NCI-H1105 (cell line): ENCODE measurements at regions not wholly inside any gene's neighbourhood (a gene's known extent, or its start where the extent isn't known, plus 50 kb on each side); places are given as distances from the start of the nearest gene placed in this dataset.
"Not testable (repeated sequence)": the region's sequence is repeated elsewhere in the genome, so short reads cannot be mapped to it uniquely, and the experiment has no call there.

Experiments used
- DNase-seq: peaks from one replicate; lab custom pipeline; 2025; lab: John Stamatoyannopoulos, UW

DNA sequence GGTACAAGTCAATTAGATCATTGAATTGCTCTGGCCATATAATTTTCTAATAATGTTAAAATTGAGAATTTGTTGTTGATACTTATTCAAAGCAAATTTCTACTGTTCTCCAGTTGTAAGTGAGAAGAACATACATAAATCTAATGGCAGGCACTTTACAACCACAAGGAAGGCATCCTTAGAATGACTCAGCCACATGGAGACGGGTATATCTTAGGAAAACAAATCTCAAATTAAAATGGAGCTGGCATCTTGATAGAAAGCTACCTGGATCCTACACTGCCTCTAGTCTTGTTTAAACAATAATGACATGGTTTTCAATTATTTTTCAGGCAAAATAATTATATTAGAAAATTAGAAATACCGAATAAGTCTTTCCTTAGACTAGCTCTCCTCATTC lies 1183.7 kb upstream of the SORCS1 start:
- DNase-seq, result no peak

DNA sequence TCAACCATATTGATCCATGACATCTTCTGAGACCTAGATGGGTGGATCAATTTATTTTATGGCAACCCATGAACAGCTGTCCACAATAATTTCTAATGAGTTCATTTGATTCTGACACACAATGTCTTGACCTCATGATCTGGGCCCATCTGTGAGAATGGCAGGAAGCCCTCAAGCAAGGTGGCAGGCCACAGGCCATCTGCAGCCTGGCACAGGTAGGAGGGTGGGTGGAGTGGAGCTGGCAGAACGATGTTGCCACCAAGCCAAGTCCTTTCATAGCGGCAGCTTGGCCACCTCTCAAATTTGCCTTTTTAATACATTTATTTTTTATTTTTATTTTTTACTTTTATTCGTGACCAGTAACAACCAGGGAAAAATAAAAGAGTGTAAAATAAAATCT lies 1181.6 kb upstream of the SORCS1 start:
- DNase-seq, result no peak

DNA sequence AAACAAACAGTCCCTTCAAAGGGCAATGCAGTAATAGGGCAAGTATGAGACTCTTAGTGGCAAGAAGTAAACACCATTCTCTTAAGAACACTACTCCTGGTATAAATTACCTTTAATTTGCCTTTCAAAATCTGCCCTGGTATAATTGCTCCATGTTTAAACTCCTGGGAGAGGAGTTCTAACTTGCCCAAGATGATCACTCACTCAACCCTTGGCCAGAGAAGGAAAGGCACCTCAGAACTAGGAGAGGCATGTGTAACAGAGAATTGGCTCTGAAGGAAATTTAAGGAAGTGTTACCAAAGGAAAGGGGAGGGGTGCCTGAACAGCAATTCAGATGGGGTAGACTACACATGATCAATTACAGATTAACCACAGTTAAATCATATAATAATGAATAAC lies 1173.6 kb upstream of the SORCS1 start:
- no peak for DNase-seq

DNA sequence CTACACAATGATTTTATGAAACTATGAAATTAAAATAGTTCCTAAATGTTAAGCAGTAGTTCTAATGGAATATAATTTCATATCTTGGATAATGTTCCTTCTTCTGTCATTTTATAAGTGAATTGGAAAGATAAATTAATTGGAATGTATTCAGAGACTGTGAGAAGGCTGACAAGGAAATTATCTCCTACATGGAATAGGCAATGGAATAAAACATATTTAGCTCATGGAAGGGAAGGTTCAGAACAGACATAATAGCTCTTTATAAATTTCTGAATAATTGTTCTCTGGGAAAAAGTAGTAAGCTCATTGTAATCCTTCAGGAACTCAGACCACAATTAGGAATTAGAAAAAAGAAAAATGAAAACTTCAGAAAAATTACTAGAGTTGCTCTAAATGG lies 1172.3 kb upstream of the SORCS1 start:
- no peak for DNase-seq

DNA sequence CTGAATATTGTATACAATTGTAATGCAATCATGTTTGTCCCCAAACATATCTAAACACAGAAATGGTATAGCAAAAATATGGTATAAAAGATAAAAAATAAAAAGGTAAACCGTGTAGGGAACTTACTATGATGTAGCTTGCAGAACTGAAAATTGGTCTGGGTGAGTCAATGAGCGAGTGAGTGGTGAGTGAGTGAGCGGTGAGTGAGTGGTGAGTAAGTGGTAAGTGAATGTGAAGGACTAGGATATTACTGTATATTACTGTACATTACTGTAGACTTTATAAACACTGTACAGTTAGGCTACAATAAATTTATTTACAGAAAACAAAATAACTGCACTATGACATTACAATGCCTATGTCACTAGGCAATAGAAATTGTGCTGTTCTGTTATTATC lies 1163.2 kb upstream of the SORCS1 start:
- DNase-seq, result no peak

DNA sequence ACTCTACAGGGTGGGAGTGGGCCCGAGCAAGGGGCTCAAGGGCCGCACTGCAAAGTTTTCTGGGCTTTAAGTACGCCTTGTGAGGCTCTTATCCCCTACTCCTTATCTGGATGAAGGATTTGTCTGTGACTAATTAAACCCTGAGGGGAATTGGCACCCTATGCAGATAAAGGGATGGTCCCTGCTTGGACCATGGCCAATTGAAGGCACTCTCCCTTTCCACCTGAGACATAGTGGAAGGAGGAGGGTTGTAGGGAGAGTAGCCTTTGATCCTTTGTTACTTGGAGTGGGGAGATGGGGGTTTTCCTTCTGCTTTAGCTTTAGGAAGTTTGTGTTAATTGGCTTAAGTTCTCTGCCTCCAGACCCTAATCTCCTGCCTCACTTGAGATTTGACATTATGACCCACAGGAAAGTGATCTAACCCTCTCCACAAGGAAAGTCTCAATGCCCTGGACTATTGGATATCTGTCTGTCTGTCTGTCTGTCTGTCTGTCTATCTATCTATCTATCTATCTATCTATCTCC lies 1158.8 kb upstream of the SORCS1 start:
- DNase-seq, result no peak

DNA sequence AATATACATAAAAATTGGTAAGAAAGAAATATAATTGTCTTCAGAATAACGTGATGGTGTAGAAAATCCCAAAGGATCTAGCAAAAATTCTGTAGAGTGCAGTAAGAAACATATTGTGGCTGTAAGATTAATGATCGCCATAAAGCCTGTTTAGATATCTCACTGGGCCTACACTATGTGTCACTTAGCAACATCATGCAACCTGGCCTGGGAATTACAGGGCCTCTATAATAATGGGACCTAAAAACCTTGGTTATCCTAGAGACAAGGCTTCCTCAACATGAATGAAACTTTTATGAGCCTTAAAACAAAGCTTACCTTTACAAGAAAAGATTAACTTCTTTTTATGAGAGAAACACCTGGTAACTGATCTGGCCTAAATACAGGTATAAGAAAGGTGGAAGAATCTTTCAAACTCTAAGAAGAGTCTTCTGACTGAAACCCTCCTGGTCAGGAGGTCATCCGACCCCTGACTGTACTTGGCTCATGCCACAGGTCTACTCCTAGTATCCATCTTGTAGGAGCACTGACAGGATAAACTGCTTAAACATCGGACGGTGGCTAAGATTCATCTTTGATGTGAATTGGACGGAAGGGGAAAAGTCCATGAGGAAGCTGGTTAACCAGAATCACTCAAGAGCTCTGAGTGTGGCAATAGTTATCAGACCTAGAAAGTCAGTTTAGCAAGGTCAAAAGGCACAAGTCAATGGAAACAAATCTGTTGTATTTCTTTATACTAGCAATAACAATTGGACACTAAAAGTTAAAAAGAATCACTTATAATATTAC lies 1155.1 kb upstream of the SORCS1 start:
- DNase-seq, result no peak

DNA sequence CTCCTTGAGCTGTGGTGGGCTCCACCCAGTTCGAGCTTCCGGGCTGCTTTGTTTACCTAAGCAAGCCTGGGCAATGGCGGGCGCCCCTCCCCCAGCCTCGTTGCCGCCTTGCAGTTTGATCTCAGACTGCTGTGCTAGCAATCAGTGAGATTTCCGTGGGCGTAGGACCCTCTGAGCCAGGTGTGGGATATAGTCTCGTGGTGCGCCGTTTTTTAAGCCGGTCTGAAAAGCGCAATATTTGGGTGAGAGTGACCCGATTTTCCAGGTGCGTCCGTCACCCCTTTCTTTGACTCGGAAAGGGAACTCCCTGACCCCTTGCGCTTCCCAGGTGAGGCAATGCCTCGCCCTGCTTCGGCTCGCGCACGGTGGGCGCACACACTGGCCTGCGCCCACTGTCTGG lies 1151.1 kb upstream of the SORCS1 start:
- DNase-seq, result not testable (repeated sequence)

DNA sequence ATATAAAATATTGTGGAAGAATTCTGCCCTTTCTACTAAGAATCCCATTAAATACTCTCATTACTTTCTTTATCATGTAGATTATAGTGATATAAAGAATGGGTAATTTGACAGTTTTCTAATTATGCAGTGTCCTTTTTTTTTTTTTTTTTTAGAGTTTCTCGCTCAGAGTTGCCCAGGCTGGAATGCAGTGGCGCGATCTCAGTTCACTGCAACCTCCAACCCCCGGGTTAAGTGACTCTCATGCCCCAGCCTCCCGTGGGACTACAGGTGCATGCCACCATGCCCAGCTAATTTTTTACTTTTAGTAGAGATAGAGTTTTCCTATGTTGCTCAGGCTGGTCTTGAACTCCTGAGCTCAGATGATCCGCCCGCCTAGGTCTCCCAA lies 1143.4 kb upstream of the SORCS1 start:
- no peak for DNase-seq

DNA sequence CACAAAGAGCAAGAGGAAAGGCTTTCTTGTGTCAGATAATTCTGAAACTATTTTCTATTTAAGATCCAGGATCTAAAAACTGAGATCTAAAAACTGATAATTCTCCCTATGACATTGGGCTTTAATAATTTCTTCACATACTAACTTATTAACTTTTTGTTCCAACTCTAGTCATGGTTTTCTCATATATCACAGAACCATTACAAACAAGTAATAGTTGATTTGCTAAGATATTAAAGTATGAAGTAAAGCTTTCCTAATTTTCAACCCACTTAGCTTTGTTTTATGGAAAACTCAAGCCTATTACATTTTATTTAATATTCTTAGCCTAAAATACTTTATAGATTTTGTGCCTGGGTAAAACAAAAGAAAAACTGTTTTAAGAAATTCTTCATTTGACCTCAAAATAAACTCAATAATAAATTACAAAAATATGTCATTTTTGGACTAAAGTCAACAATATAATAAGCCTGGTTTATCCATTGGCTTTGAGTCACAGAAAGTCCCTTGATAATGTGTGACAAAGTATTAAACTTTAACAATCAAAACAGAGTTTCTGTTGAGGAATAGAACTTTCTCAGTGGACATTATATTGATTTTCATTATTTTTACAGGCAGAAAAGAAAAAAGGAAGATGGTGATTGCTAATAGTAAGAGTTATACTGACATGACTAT lies 1142.9 kb upstream of the SORCS1 start:
- DNase-seq, result no peak

DNA sequence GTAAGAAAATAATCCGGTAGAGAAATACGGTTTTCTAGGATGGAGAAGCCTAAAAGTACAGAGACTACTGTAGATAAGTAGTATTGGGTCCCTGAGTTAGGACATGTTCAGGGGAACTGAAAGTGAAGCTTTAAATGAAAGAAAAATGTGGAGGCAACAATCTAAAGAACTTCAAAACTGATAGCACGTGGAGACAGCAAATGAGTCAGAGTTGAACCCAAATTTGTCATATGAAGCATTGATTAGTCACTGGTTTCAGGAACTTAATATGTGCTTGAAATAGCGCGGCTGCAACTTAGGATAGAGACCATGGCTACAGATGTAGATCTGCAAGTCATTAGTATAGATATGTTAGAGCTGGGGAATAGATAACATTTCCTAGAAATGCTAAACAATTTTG lies 1138.6 kb upstream of the SORCS1 start:
- no peak for DNase-seq

DNA sequence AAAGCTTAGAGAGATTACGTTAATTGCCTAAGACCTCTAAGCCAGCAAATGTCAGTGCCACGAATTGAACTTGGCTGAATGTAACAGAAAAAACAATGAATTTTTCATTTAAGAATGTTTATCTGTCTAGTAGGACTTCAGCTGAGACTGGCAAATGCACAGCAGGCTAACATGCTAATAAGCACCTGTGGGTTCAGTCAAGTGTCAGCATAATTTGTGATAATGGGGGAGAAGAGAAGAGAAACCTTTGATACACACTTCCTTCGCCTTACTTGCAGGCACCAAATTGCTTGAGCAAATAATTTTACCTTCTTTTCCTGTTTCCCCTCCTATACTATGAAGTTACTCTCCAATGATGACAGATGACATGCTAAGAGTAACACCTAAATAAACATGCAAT lies 1136.5 kb upstream of the SORCS1 start:
- no peak for DNase-seq

DNA sequence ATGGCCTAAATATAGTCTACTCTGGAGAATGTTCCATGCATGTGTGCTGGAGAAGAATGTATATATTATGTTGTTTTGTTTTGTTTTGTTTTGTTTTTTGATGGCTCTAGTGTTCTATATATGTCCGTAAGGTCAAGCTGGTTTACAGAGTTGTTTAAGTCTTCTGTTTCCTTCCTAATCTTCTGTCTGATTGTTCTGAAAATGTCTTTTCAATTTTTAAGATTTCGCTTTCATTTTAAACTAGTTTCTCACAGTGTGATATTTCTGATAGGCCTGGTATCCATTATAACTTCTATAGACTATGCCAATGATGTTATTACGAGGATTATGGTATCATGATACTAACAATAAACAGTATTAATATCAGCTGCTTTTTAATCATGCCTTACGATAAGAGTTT lies 1126.3 kb upstream of the SORCS1 start:
- DNase-seq, result no peak

DNA sequence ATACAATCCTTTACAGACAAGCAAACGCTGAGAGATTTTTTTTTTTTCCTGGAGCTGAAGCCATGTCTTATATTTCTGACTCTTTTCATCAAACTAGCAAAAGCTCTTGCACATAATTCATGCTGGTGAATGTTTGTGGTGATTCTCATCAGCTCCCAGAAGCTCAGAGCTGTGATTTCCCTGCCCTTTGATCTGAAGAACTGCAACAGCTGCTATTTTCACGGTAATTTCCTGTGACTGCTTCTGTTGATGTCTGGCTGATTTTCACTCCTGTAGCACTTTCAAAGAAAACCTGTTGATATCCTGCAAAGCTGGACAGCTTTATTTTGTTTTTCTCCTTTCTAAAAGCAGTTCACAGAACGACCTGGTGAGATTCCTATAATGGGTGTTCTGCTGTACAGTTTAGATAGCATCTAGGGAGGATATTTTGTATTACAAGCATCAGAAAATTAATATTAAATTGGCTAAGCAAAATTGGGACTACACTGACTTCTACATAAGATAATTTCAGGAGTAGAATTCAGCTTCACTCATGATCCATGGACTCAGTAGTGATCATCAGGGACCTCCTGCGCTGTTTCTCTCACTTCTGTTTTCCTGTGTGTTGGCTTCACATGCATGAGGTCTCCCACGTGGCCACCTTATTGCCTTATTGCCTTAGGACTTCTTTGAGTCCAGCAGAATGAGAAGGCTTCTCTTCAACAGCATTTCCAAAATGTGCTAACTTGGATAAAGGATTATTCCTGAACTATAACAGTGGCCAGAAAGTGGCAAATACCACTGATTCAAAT lies 1111.6 kb upstream of the SORCS1 start:
- DNase-seq, result no peak

DNA sequence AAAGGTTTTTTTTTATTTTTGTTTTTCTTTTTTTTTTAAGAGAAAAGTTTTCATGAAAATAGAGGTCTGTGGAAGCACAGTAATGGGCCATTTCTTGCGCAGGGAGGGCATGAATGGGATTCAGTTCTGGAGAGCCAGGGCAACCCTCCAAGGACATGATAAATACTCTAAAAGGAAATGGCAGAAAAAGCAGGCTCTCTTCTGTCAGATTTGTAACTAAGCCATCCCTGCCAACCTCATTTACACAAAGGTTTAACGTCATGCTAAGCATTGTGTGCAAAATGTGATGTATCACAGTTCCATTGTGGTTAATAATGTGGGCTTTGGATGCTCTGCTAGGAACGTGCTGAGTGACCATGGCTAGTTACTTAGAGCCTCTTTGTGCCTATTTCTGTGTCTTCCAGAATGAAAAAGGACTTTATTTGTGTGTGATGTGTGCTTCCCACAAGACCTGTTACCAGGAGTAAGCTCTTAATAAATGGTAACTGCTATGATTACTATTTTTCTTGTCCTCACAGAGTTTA lies 1095.9 kb upstream of the SORCS1 start:
- DNase-seq, result no peak

DNA sequence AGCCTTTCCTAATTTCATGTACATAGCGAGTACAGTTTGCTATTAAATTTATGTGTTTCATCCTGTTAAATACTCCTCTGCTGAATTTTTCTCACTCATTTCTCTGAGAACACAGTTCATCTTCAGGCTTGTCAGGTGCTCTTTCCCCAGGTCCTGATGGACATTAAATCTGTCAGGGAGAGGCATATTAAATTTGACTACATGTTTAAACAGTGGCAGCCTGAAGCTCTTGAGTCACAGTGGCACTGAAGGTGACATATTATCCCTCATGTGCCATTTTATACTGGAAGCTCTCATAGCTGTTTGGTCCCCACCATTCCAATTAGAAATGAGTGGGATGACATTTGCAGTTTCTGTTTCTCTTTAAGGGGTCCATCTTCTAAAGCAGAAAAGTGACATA lies 1089.6 kb upstream of the SORCS1 start:
- DNase-seq, result peak; percentile 4

DNA sequence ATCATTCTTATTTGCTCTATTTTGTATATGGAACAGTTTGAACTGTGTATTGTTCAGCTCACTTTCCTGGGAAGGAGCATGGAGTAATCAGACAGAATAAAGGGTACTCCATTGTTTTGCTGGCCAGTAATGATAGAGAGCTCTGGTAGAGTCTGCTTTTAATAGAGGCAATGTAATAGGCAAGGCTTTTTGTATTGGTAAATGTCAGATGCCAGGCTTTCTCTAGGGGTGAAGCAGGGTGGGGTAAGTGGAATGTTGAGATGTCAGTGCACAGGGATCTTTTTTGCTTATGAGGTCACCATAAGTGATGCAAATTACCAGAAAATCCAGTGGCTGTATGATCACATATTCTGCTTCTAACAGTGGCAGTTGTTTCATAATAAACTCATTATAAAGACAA lies 1088.3 kb upstream of the SORCS1 start:
- no peak for DNase-seq

DNA sequence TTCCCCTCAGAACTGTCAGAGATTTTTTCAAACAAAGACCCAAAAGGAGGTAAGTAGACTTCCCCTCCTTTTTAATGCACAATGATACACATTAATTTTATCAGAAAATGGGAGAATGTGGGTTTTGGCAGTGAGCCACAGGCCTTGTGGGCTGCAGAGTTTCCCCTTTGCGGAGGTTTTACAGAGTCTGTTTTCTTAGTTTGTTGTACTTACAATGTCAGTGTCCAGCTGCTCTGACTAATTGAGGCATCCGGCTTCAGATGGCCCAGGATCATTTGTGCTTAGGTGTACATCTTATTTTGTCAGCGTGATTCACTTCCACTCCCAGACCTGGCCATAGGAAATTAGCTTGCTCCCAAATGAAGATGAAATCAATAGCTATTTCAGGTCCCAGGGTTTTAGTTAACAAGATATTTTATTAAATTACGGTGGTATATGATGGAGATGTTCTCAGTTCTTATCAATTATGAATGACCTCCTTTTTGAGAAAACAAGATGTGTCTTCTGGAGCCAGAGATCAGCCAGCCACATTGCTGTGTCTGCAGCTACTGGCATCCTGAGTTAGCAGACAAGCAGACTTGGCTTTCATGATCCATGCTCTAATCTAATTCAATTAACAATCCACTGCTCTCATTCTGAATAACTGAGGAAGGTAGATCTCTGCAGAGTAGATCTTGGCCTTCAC lies 1086.6 kb upstream of the SORCS1 start:
- no peak for DNase-seq

DNA sequence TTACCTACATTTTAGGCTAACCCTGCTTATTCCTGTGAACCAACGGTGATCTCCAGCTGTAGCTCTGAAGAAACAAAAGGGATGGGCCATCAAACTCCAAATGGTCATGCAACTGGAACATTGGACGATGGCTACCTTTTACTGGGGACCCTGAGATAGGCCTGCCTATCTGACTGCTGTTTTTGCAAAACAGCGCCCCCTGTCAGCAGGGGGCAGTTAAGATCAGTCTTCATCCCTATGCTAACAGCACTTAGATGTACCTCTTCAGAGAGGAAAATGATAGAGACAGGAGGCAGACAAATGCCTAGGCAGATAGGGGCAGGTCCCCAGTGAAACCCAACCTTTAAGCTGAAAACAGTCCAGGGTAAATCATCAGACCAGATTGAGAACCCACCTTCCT lies 1085.4 kb upstream of the SORCS1 start:
- no peak for DNase-seq

DNA sequence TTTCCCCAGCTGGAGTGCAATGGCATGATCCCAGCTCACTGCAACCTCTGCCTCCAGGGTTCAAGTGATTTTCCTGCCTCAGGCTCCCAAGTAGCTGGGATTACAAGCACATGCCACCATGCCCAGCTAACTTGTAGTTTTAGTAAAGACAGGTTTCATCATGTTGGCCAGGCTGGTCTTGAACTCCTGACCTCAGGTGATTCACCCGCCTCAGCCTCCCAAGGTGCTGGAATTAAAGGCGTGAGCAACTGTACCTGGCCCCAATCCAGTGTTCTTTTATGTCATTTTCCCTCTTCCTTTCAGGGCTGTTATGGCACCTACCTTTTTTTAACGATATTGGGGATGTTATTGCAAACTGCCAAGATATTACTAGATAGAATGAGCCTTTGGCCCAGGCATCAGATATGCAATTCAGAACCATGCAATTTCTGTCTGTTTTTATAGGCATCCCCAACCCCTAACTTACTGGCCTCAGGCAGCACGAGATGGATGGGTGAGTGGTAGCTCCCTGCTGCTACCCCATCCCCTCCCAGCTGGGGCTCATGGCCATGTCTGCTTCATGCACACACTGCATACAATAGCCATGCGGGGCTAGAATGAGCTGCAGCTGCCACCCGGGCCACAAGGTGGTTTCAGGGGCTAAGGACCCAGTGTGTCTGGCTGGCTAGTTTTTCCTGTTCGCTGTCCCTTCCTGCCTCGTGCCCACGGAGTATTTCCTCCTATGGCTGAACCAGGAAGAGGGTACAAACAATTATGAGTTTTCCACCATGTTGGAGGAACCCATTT lies 1080.1 kb upstream of the SORCS1 start:
- DNase-seq, result no peak

DNA sequence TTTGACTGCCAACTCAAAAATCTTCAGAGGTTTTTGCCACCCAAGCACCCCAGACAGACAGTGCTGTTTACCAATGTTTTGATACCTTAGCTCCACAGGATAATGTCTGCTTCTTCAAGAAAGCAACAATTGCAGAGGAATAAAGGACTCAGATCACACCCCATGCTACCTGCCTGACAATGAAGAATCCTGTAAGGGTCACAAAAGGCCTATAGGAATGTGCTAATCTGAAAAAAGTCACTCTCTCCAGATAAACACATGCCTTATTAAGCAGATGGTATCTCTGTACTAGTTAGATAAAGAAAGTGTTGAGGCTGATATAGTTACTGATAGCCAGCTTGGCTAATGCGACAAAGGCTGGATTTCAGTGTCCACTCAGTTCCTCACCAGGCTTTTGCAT lies 1076.7 kb upstream of the SORCS1 start:
- DNase-seq, result no peak
